Activated CD4-positive, alpha-beta T cell treated with anti-CD3 and anti-CD28 coated beads, Interleukin-2, amount 50 U/mL, for 24 hours (primary cell): ENCODE measurements at regions not wholly inside any gene's neighbourhood (a gene's known extent, or its start where the extent isn't known, plus 50 kb on each side); places are given as distances from the start of the nearest gene placed in this dataset.
"Not testable (repeated sequence)": the region's sequence is repeated elsewhere in the genome, so short reads cannot be mapped to it uniquely, and the experiment has no call there.

Experiments
- DNase-seq, 2 donors: peaks; one replicate each; pipeline ENCODE4 v3.0.0-alpha.2; 2020; ENCODE audit warnings: low read depth in 1 of 2, low spot score in 1 of 2

DNA sequence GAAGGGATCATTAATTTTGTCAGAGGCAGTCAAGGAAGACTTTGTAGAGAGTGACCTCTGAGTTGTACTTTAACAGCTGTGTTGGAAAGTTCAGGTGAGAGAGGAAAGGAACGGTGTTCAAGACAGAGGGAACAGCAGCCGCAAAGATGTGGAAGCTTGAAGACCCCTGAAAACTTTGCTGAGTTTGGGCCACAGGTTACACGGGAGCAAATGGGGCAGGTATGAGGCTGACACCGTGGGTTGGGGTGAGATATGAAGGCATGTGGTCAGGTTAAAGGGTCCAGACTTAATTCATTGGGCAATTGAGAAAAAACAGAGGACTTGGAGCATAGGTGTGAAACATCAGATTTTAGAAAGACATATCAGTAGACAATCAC lies 72.0 kb upstream of the SERP2 start:
- DNase-seq, result no peak

DNA sequence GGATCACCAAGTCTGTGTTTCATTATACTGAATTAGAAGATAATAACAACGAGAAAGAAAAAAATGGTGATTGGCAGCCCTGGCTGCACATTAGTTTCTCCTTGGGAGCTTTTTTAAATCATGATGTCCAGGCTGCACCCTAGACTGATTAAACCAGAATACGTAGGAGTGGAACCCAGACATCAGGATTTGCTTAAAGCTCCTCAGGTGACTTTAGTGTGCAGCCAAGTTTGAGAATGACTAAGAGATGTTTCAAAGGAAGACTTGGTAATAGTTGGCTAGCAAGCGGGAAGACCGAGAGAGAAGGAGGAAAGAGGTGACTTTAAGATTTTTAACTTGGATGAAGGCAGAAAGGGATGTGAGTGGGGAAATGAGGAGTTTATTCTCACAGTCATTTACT lies 71.4 kb upstream of the SERP2 start:
- DNase-seq, result no peak

DNA sequence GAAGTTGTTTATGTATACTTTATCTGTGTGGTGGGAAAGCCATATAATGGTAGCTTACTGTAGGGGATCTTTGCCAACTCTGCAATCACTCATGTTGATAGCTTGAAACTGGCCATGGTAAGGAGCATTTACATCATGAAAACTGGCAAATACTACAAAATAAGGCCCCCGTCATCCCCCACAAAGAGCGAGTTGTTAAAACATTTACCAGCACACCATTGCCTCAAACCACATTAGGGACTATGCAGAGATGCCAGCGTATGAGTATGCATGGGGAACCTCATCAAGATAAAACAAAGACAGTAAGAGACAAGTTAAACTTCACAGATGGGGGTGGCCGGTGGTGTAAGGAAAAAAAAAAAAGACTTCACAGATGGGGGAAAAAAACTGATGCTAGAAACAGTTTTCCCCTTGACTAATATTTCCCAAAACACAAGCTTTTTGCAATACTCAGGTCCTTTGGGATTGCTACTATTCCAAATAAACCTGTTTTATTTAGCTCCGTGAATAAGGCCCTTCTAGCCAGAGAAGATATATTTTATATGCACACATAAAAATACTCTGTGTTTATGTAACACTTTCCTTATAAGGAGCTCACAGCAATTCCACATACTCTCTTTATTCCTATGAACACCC lies 70.6 kb upstream of the SERP2 start:
- no peak for DNase-seq

DNA sequence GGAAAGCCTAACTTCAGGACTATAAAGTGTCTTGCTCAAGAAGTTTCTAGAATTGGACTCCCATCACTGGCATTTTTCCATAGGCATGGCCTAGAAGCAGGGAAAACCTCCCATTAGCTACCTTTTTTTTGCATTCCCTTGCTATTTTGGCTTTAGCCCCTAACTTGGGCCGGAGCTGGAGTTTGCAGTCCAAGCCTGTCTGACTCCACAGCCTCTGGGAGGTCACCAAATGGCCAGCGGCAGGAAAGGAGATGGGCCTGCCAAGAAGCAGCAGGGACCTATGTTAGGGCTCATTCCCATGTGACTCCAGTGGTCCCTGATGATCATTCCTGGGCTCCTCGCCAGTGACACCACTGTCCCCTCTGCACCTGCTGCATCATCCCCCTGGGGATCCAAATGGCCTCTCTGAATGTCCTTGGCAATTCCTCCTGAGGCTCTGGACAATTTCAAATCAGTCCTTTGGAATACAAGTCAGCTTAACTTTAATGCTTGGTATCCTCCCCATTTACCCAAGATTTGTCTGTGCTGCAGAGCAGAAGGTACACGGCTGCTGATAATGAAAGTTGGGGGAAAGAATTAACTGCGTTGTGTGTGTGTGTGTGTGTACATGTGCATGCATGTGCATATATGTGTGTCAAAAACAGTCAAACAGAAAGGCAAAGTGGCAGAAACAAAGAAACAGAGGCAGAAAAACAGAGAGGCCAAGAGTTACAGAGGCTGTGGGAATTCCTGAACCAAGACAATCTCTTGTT lies 69.8 kb upstream of the SERP2 start:
- DNase-seq, result no peak

DNA sequence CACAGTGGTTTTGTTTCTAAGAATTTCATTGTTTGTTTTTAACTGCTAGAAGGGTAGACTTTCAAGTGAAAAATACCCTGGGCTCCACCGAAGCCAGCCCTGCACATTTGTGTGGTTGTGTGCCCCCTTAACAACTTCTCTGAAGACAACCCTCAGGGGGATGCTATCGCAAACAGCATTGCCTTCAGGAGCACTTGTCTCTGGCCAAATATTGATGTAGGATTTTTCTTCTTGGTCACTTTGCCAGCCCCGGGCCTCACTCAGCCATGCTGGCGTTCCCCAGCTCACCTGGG lies 69.2 kb upstream of the SERP2 start:
- no peak for DNase-seq

DNA sequence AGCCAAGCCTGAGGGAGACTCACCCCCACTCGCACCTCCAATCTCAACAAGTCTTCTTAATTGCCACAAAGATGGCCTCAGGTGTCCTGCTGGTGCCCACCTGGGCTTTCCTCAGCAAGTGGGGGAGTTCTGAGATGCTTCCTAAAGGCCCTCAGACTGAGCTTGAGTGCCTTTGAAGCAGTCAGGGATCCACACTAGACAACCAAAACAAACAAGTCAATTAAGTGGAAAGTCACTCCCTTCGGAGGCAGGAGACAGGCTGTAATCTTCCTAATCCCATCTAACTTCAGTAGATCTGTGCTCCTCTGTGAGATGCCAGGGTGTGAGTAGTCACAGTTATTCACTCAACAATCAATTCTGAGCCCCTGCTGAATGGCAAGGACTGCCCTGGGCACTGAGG lies 68.3 kb upstream of the SERP2 start:
- DNase-seq, result no peak

DNA sequence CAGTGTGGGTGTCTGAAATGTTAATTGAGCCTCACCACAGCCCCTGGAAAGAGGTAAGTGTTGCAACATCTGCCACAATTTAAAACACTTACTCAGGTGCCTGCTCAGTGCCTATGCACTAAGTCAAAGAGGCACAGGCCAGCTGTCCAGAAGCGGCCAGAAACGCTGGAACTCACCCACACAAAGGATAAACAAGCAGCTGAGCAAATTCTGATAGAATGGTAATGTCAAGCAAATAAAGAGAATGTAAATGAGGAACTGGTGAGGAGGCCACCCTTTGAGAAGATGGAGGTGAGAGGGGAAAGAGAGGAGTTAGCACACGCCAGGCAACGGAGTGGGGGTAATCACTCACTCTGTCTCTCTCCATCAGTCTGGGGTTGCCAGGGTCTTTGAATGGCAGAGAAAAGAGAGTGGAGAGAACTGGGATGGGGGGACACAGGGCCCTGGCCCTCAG lies 67.7 kb upstream of the SERP2 start:
- no peak for DNase-seq

DNA sequence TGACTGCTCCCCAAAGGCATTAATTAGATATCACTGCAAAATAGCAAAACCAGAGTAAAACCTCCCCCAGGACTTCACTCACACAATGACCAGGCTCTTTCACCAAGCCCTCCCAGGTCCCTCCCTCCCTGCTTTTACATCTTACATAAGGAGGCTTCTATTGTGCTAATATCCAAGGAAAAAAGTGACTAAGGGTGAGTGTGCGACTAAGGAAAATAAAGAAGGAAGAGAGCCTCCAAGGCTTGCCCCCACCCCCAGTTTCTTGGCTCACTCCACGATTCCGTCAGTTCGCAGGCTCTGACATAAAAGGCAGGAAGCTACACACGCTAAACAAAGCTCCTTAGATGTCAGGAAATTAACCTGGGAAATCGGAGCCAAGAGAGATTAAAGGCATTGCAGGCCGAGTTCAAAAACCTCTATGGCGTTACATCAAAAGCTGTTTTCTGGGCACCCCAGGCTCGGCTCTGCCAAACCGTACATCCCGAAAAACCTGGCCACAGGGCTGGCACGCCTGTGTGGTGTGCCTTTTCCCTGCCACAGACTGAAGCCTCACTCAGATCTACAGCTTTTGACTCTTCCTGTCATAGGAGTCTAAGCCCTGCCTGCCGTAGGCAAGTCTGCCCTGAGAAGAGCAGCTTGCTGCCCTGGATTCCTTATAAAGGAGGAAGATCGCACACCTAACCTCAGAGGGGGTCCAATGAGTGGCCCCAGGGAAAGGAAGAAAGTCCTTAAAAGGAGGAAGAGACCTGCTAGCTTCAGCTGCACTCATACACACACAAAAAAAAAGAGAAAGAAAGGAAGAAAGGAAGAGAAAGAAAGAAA lies 67.0 kb upstream of the SERP2 start:
- no peak for DNase-seq

DNA sequence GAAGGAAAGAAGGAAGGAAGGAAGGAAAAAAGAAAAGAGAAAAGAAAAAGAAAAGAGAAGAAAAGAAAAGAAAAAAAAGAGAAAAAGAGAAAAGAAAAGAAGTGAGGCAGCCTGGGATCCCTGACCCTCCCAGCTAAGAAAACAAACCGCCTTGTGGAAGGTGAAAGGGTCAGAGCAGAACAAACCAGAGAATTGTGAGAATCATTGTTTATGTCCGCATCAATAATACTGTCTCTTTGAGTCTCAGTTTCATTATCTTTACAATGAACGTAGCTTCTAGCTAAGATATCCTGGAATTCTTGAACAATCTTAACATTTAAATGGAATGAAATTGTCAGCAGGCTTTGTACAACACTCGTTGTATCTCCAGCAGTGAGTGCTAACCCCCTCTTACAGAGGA lies 66.4 kb upstream of the SERP2 start:
- no peak for DNase-seq

DNA sequence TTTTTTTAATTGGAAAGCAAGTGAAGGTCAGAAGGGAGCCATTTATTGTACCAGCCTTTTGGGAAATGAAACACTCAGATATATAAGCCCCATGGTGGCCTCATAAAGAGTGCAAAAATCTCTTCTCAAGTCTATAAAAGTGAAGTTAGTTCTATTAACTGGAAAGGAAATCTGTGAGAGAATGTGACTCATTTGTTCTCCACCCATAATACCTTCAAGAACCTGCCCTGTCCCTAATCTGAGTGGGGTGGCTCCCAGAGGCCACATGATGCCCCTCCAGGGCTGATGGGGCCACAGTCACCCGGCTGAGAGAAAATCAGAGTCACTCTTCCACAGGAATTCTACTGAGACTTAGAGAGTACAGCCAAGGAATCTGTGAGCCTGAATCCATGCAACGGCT lies 65.8 kb upstream of the SERP2 start:
- no peak for DNase-seq

DNA sequence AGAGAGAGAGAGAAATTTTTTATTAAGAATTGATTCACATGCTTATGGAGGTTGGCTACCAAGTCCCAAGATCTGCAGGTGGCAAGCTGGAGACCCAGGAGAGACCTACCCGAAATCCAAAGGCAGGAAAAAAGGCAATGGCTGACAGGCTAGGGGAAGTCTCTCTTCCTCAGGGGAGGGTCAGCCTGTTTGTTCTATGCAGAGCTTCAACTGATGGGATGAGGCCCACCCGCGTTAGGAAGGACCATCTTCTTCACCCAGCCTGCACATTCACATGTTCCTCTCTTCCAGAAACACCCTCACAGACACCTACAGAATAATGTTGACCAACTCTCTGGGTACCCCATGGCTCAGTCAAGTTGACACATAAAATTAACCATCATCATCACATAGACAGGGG lies 65.3 kb upstream of the SERP2 start:
- no peak for DNase-seq

DNA sequence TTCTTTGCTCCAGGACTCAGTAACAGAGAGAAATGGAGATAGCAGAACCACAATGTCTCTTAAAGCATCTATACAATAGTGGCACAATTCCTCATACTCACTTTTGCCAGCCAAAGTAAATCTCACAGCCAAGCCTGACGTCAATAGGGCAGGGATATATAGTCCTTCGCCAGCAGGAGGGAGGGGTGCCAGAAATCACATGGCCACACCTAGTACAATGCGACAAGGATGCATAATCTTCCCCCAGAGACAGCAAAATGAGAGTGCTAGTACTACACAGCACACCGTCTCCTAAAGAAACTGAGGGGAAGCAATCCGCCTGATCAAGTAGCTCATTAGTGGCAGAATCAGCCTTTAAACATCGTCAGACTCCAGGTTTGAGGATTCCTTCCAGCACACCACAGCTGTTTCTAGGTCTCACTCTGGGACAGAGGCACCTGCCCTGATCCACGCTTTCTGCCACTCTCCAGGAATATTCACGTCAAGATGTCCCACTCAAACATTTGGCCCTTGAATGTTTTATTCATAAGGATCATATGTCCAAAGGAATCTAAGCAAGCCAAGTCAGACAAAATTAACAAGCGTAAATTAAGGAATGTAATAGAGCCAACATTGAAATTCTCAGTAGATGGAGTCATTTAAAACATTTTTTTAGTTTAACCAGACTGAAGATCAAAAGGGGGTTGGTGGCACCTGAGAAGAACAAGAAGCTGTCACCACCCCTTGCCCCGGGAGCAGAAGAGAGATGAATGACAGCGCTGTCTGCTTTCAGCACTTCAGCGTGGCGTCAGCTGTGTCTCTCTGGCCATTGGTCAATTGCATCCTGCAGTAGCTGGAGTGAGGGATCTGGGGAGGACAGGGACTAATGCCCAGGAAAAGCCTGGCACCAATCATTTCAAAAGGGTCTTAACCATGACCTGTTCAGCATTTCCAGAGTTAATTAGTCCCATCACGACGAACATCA lies 63.5 kb upstream of the SERP2 start:
- no peak for DNase-seq

DNA sequence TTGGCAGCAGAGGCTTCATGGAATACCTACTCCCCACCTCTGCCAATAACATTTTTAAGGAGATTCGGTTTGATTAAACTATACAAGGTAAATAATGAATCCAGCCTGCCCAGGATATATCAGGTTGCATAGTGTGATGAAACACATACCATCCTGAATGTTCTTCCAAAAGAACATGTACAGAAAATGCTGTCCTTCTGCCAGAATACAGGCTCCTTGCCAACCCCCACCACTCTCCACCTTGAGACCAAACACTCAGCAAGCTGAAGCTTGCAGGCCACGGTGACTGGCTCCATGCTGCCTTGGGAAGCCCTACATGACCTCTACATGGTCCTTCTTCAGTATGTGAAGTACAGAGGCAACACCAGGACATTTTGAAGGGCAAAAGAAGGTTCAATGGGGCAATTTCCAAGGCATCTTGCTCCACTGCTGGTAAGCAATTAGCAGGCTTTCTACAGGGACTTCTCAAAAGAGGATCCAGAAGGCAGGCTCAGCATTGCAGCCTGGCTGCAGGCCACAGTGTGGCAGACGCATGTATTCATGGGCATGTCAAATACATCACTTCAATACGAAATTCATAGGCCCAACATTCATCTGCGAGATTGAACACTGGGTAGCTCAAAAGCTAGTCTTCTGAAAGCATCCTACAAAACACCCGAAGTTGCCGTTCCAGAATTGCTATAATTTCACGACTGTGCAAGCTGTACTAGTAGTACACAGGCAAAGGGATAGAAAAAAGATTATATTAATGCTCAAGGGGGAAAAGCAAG lies 62.4 kb upstream of the SERP2 start:
- no peak for DNase-seq

DNA sequence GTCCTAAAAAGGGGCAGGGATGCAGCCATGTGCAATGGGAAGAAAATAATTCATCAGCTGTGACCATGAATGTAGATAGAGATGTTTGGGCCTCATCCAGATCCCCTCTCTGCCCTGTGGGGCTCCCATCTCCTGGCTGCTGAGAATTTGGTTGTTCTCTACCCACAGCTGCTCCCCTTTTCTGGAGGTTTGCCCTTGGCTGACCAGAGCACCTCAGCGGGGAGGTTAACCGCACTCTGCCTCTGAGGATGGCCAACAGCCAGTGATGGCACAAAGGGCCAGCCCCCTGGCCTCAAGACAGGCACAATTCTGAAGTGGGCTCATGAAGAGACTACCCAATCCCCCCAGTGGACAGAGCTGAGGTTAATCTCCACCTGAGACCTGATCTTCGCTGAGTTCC lies 61.5 kb upstream of the SERP2 start:
- no peak for DNase-seq

DNA sequence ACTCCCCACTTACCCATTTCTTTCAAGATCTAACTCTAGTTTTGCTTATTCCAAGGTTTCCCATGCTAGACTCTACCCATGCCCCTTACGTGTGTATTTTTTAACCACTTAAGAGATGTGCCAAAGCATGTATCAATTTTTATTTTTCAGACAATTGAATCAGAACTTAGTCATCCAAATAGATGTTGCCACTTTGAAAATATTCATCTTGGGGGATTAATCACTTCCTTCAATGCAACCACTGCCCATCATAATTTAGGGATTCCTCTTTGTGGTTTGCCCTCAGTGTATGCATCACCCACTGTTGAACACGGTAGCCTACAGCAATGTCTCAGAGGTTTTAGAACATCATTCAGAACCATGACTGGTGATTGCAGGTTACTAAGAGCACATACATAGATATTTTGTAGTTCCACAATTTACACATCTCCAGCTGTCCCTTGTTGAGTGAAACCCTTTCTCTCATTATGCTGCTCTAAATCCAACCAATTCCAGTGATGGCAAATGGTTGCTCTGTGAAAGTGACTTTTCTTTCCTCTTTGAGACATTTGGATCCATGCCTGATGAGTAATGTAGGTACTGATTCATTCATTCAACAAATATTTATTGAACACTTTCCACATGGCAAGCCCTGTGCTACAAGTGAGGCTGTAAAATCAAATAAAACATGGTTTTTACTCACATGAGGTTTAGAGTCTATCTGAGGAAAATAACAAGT lies 60.6 kb upstream of the SERP2 start:
- DNase-seq, result no peak

DNA sequence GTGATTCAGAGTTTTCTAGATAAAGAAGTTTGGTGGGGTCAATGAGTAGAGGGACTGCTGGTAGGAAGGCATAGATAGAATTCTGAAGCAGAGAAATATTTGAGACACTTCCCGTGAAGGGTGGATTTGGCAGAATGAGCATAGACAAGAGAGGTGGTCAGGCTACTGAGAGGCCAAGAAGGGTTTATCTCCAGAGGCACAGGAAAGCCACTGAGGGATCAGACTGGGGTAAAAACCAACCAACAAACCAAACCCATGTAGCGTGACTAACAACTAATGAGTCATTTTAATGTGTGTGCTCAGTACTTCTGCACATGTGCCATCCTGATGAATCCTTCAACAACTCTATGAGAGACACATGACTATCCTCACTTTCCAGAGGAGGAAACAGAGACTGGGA lies 60.0 kb upstream of the SERP2 start:
- DNase-seq, result no peak

DNA sequence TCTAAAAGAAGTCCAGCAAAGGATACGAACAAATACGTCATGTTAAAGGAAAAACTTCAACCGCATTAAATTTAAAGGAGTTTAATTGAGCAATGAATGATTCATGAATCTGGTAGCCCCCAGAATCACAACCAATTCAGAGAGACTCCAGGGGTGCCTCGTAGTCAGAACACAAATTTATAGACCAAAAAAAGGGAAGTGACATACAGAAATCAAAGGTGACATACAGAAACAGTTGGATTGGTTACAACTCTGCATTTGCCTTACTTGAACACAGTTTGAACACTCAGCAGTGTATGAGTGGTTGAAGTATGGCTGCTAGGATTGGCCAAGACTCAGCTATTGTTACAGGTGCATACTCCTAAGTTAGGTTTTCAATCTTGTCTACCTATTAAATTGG lies 59.5 kb upstream of the SERP2 start:
- not testable (repeated sequence) for DNase-seq

DNA sequence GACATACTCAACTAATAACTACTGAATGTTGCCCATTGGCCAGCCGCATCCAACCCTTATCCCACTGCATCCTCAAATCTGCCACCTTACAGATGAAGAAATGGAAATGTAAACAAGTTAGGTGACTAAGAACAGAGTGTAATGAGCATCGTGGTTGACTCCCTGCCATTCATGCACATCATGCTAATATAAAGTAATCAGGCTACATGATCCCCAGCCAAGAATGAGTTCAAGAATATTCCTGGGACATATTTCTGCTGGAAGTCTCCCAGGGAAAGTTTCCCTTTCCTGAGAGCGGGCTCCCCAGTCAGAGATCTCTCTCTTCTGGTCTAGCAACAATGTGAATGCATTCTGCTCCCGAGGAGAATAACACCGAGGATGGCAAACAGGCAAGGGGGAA lies 55.9 kb upstream of the SERP2 start:
- DNase-seq, result no peak

DNA sequence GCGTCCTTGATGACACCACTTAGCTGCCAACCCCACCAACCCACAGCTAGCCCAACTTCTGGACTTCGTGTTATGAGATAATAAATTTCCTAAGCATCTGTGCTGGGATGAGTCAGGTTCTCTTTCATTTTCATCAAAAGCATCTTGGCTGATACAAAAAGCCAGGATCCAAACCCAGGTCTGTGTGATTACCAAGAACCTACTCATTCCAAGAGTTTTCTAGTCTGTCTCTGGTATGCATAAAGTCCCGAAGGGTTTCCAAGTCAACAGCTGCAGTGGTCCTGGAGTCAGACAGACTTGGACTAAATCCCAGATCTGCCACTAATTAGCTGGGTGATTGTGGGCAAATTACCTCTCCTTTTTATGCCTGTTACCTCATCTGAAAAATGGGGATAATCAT lies 55.5 kb upstream of the SERP2 start:
- DNase-seq, result no peak

DNA sequence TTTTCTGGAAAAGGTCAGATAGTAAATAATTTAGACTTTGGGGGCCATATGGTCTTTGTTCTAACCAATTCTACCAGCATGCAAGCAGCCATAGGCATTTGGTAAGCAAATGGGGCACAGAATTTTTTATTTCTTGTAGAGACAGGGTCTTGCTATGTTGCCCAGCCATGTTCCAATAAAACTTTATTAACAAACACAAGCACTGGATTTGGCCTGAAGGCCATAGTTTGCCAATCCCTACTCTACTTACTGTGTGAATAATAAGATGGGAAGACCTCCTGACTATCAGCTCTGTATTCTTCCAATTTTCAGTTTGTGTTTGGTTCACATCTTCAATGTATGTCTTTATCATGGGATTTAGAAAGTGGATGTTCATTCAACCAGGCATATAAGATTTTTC lies 53.0 kb upstream of the SERP2 start:
- no peak for DNase-seq
